NOMO-1 treated with dmso at 0.1 percent for 144 hours (cell line): ENCODE measurements at regions not wholly inside any gene's neighbourhood (a gene's known extent, or its start where the extent isn't known, plus 50 kb on each side); places are given as distances from the start of the nearest gene placed in this dataset.

Experiments
- DNase-seq: peaks from one replicate; lab custom pipeline; 2025; ENCODE audit not compliant: unreplicated experiment; lab: John Stamatoyannopoulos, UW

DNA sequence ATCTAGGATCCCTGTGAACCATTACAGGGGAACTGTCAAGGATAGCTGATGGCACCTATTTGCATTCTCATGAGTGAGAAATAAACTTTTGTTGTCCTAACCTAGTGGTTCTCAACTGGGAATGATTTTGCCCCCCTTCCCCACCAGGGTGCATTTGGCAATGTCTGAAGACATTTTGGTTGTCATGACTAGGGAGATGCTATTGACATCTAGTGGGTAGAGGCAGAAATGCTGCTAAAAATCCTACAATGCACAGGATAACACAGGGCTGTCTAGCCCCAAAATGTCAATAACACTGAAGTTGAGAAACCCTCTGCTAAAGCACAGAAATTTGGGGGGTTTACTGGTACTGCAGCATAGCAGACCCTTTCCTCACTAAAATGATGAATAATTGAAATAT lies 140.9 kb upstream of the SRRM4 start:
- DNase-seq: no peak

GRCh38 chr12:118840878-118841277 lies 140.5 kb upstream of the SRRM4 start:
- no peak for DNase-seq

GRCh38 chr12:118841588-118841987 lies 139.8 kb upstream of the SRRM4 start:
- DNase-seq: no peak

GRCh38 chr12:118842866-118843265 lies 138.5 kb upstream of the SRRM4 start:
- no peak for DNase-seq

DNA sequence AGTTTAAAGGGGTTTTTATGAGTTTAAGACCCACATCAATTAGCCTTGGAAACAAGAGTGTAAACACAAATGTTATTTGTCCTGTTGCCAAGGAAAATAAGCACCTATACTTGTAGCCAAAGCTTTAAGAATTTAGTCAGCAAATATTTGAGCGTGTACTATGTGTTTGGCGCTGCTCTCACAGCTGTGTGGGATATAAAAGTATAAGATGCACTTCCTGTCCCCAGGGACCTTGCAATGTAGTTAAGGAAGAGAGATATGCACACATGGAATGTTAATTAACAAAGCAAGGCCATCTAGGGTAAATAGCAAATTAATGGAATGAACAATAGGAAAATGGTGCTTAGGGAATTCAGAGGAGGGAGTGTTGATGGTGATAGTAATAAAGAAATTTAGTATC lies 134.9 kb upstream of the SRRM4 start:
- no peak for DNase-seq

DNA sequence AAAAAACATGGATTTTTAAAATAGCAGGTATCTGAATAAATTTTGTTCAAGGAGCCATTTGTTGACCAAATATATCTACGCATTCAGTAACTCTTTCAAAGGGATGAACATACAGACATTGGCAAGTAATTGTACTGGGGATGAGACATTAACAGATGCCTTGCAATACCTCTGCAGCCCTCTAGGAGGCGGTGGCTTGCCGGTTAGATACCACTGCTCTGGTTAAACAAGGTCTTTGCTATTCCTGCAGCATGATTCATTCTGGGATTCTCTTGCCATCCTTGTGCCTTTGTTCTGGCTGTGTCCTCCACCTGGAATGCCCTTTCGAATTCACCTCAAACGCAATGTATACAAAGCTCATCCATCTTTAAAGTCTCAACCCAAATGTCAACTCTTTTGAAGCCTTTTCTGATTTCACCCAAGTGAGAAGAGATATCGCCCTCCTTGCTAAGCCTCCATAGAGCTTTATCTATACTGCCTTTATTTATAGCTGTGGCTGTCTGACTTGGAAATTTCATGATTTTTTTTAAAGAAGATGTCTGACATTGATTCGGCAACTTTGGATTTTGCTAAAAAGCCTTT lies 131.0 kb upstream of the SRRM4 start:
- no peak for DNase-seq

- no peak for DNase-seq
Observed at GRCh38 chr12:118851891-118852290, 129.4 kb upstream of the SRRM4 start.

- DNase-seq: no peak
Observed at GRCh38 chr12:118853634-118854033, 127.7 kb upstream of the SRRM4 start.

DNA sequence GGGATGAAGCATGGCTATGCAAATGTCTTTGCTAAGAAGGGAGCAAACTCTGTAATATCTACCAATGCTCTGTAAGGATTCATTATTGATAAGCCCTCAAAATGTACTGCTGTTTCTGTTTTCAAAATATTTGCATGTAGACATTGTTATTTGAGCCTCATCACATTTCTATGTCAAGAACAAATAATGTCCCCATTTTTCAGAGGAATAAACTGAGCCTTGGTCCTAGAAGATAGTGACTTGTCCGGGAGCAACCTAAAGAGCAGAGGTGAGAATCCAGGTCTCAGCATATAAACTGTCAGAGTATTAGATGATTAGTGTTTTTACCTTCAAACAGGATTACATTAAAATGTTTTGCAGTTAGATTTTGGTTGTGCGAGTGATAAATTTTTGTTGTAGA lies 125.5 kb upstream of the SRRM4 start:
- no peak for DNase-seq

- DNase-seq: no peak
Observed at GRCh38 chr12:118866346-118866745, 115.0 kb upstream of the SRRM4 start.

- DNase-seq: no peak
Observed at GRCh38 chr12:118870551-118870950, 110.8 kb upstream of the SRRM4 start.

GRCh38 chr12:118874698-118875548 lies 106.4 kb upstream of the SRRM4 start:
- no peak for DNase-seq

DNA sequence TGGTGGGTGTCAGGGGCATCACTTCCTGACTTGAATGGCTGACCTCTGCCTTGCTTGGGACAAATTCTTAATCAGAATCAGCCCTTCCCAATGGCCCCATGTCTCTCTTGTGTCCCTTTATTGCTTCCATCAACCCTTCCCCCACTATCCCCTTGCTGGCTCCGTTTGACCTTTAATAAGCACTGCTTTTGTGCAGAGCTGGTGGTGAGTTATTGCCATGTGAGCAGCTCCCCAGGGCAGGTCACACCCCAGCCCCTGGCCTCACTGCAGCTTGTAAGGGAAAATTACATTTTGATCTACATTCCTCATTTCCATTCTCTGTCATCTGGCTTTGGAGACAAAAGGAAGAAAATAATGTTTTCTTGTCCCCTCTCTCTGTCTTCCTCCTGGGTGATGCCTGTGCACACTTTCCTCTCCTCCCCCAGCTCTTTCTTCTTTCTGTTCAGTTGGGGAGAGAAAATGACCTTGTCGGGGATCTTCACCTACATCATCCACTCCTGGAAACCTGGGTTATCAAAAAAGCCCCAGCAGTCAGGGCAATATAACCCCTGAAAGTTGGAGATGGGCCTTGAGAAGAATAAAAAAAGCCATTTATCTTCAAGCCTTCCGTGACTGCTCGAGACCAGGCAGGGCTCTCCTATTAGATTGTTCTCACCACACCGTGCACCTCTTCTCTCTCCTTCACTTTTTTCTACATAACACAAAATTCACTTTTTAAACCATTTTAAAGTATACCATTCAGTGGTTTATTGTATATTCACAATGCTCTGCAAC lies 100.4 kb upstream of the SRRM4 start:
- DNase-seq: no peak

GRCh38 chr12:118884226-118884625 lies 97.1 kb upstream of the SRRM4 start:
- no peak for DNase-seq

GRCh38 chr12:118900993-118901392 lies 80.3 kb upstream of the SRRM4 start:
- no peak for DNase-seq

DNA sequence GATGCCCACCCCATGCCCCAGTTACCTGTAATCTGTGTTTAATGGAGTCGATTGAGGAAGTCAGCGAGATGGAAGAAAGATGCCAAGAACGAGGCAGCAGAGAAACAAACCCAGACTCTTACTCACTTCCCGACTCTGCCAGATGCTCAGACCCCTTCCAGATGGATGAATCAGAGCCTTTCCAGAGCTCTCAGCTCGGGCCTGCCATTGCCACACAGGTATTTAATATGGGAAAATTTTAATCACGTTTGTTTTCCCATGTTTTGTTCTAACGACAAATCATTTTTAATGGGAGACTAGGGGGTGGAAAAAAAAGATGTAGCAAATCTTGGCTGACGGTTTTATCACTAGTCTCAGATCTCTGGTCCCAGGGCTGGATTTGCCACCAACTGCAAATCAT lies 72.5 kb upstream of the SRRM4 start:
- no peak for DNase-seq

- no peak for DNase-seq
Observed at GRCh38 chr12:118912697-118913270, 68.6 kb upstream of the SRRM4 start.

DNA sequence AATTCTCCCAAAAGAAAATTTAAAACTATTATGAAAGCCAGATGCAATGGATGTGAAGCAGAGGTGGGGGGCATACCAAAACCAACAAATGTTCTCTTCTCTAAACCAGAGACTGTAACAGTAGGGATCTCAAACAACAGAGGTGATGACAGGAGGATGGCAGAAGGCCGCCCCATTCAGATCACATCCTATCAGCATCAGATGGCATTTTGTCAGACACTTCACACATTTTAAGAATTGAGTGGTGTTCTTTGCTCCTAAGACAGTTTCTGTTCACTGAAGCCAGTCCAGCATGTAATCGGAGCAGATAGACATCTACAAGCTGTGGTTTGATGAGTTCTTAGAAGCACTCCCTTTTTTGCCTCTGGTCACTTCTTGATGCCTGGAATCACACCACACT lies 59.6 kb upstream of the SRRM4 start:
- no peak for DNase-seq

DNA sequence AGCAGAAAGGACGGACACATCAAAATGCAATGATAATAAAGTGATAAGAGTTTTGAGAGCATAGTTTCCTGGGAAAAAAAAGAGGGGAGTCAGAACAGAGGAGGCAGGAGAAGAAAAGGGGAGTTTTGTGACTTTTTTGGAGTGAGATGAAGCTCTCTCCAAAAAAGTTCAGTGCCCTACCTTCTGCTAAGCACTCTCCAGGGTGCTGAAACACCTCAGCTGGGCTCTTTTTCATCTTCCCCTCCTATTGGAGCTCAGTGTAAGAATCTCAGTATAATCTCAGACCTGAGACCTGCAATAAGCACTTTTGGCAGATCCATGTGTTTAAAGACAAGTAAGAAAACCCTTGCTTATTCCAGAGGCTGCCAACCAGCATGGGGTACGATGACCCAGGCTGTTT lies 58.9 kb upstream of the SRRM4 start:
- no peak for DNase-seq

DNA sequence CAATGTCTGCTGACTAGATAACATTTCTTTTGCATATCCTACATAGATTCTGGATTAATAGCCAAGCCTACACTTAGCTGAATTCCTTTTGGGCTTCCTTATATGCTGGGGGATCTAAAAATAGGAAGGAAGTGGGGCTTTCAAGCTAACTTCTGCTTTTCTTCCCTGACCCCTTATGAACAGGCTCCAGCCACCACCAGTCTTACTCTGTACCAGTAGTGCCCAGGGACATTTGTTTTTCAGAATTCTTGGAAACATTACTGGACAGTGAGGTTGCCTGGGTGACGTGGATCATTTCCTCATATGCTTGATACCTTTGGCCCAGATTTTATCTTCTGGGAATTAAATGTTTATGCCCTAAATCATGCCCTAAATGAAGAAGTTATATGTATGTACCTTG lies 55.9 kb upstream of the SRRM4 start:
- no peak for DNase-seq

DNA sequence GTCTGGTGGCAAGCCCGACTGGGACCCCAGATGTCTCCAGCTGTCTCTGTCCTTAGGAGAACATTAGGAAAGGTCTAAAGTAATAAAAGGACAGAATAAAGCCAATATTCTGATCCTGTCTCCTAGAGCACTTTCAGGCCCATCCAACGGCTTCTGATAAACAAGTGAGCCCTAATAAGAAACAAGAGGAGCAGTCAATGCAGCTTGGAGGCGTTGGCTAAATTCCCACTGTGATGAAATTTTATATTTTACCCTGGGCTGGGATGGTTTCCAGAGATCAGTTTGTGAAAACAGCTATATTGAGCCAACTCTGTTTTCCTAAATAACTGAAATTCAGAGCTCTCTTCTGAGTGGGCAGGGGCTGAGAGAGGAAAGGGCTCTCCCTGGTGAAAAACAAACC lies 55.5 kb upstream of the SRRM4 start:
- DNase-seq: no peak
